ENCODE measurements at regions not wholly inside any gene's neighbourhood (a gene's known extent, or its start where the extent isn't known, plus 50 kb on each side); places are given as distances from the start of the nearest gene placed in this dataset.
"Not testable (repeated sequence)": the region's sequence is repeated elsewhere in the genome, so short reads cannot be mapped to it uniquely, and the experiment has no call there.

GRCh38 chr5:106262395-106262794 is 1408.3 kb downstream of the EFNA5 start:
- no peak for TF ChIP-seq CTCF (IDR thresholded peaks at IDR 0.05)
- no peak overlapping the region for H3K4me3 ChIP-seq
- H3K4me1 ChIP-seq, result no peaks in the 10 kb centered on the region
- intact Hi-C loops (cut with DNase I), result no loop called here
- no peaks in the 10 kb centered on the region for H3K36me3 ChIP-seq
- no peak overlapping the region for H3K27ac ChIP-seq
- H3K27me3 ChIP-seq, result no peaks in the 10 kb centered on the region
- DNase-seq (ENCODE audit: low spot score in 2 of 2), result no peak
- no peaks in the 10 kb centered on the region for H3K9me3 ChIP-seq

- DNase-seq (ENCODE audit: low spot score in 2 of 2); H3K9me3 ChIP-seq; intact Hi-C loops (cut with DNase I); H3K4me3 ChIP-seq; H3K27me3 ChIP-seq; H3K27ac ChIP-seq; H3K4me1 ChIP-seq; H3K36me3 ChIP-seq: not testable (repeated sequence)
These were observed 1411.2 kb downstream of the EFNA5 start for GRCh38 chr5:106259431-106260090.

- Histone ChIP-seq H3K9me3 (peaks cover 0 to 4% of the 10 kb centered on the region in 2 donors), H3K27ac (no peak overlapping the region), H3K36me3 (no peaks in the 10 kb centered on the region), H3K4me3 (no peak overlapping the region), H3K27me3 (no peaks in the 10 kb centered on the region), H3K4me1 (no peaks in the 10 kb centered on the region)
- intact Hi-C loops (cut with DNase I), result no loop called here
- no peak for TF ChIP-seq CTCF (IDR thresholded peaks at IDR 0.05)
- no peak for DNase-seq (ENCODE audit: low spot score in 2 of 2)
These were observed 1412.1 kb downstream of the EFNA5 start for GRCh38 chr5:106258591-106259125.

- Histone ChIP-seq H3K27ac (no peak overlapping the region), H3K4me1 (no peaks in the 10 kb centered on the region), H3K4me3 (no peak overlapping the region), H3K27me3 (no peaks in the 10 kb centered on the region), H3K36me3 (no peaks in the 10 kb centered on the region), H3K9me3 (peaks cover 0 to 4% of the 10 kb centered on the region in 2 donors)
- no peak for DNase-seq (ENCODE audit: low spot score in 2 of 2)
- no peak for TF ChIP-seq CTCF (IDR thresholded peaks at IDR 0.05)
- intact Hi-C loops (cut with DNase I), result no loop called here
These were observed 1416.0 kb downstream of the EFNA5 start for GRCh38 chr5:106254784-106255183.

- not testable (repeated sequence) for DNase-seq (ENCODE audit: low spot score in 2 of 2)
These were observed 1424.5 kb downstream of the EFNA5 start for GRCh38 chr5:106246044-106246745.

GRCh38 chr5:106241409-106241808 is 1429.3 kb downstream of the EFNA5 start:
- no peak for DNase-seq (ENCODE audit: low spot score in 2 of 2)
- no peak for TF ChIP-seq CTCF (IDR thresholded peaks at IDR 0.05)

More at GRCh38 chr5:106246044-106246745, 1424.5 kb downstream of the EFNA5 start:
- H3K27ac ChIP-seq; H3K36me3 ChIP-seq; H3K27me3 ChIP-seq; H3K9me3 ChIP-seq; H3K4me1 ChIP-seq; H3K4me3 ChIP-seq; intact Hi-C loops (cut with DNase I): not testable (repeated sequence)

More at GRCh38 chr5:106241409-106241808, 1429.3 kb downstream of the EFNA5 start:
- Histone ChIP-seq H3K27ac (no peak overlapping the region), H3K27me3 (no peaks in the 10 kb centered on the region), H3K4me3 (no peak overlapping the region), H3K9me3 (no peaks in the 10 kb centered on the region), H3K36me3 (no peaks in the 10 kb centered on the region), H3K4me1 (no peaks in the 10 kb centered on the region)
- intact Hi-C loops (cut with DNase I), result no loop called here

Data from ascending aorta (tissue), 2 donors.